ENCODE measurements at regions not wholly inside any gene's neighbourhood (a gene's known extent, or its start where the extent isn't known, plus 50 kb on each side); places are given as distances from the start of the nearest gene placed in this dataset.
"Not testable (repeated sequence)": the region's sequence is repeated elsewhere in the genome, so short reads cannot be mapped to it uniquely, and the experiment has no call there.

DNA sequence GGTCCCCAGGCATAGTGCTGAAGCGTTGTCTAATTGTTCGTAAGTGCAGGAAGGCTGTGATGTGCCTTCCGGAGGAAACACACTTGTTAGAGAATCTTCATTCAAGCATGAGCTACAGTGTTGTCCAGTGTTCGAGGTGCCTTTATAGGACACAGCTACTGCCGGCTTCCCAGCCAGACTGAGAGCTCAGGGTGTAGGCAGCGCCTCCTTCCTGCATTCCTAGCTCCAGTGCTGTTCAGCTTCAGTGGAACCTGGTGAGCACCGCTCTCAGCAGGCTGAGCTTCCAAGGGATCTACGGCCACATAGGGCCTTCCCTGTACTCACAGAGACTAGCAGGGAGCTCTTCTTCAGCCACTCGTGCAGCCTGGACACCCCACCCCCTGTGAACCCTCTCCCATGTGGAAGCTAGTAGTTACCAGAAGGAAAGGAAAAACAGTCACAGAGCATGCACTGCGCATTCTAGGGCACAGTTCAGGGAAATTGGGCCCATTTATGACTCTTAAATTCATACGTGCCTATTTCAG is 87.9 kb upstream of the UXS1 start:
- H3K27ac ChIP-seq (ENCODE audit: low read depth in 2 of 2, low read length in 2 of 2); H3K9ac ChIP-seq (ENCODE audit: low read depth in 1 of 2, low read length in 2 of 2); H3K27me3 ChIP-seq (ENCODE audit: control insufficient read depth in 2 of 2, insufficient read depth in 2 of 2, low read length in 2 of 2); H3K4me3 ChIP-seq (ENCODE audit: low read length in 2 of 2); H3K9me3 ChIP-seq (ENCODE audit: control insufficient read depth in 2 of 2, low read length in 2 of 2); H3K4me1 ChIP-seq (ENCODE audit: control insufficient read depth in 2 of 2, insufficient read depth in 2 of 2, low read length in 2 of 2); H3K36me3 ChIP-seq (ENCODE audit: control insufficient read depth in 2 of 2, insufficient read depth in 2 of 2, low read length in 2 of 2): not testable (repeated sequence)

DNA sequence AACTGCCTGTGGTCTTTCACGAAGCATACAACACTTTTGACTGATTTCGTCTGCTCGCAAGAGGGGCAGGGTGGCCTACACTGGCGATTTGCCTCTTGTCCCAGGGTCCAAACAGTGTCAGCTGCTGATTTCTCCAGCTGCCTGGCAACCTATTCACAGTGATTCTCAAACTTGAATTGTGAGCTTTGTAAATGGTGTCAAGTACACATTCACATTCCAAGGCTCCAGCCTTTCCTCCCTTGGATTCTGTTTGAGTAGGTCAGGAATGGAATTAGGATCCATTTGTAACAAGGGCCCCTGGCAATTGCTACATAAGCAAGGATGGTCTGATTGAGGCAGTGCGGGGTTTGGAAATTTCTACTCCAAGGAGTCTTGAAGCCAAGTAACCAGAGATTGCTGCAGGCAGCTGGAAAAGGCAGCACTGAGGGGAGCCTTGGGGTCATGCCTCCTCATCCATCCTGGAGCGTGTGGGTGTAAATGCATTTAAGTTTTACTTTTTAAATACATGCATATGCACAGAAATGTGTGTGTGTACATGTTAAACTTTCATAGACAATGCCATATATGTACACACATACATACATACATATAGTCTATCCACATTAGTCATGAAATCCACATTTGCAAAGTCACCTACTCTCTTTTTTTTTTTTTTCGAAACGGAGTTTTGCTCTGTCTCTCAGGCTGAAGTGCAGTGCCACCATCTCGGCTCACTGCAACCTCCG is 86.8 kb upstream of the UXS1 start:
- H3K4me3 ChIP-seq (ENCODE audit: low read length in 2 of 2): no peak overlapping the region
- H3K9ac ChIP-seq (ENCODE audit: low read depth in 1 of 2, low read length in 2 of 2): no peak overlapping the region
- no peaks in the 10 kb centered on the region for H3K27me3 ChIP-seq (ENCODE audit: control insufficient read depth in 2 of 2, insufficient read depth in 2 of 2, low read length in 2 of 2)
- no peaks in the 10 kb centered on the region for H3K9me3 ChIP-seq (ENCODE audit: control insufficient read depth in 2 of 2, low read length in 2 of 2)
- no peaks in the 10 kb centered on the region for H3K36me3 ChIP-seq (ENCODE audit: control insufficient read depth in 2 of 2, insufficient read depth in 2 of 2, low read length in 2 of 2)
- no peak overlapping the region for H3K27ac ChIP-seq (ENCODE audit: low read depth in 2 of 2, low read length in 2 of 2)
- no peaks in the 10 kb centered on the region for H3K4me1 ChIP-seq (ENCODE audit: control insufficient read depth in 2 of 2, insufficient read depth in 2 of 2, low read length in 2 of 2)

DNA sequence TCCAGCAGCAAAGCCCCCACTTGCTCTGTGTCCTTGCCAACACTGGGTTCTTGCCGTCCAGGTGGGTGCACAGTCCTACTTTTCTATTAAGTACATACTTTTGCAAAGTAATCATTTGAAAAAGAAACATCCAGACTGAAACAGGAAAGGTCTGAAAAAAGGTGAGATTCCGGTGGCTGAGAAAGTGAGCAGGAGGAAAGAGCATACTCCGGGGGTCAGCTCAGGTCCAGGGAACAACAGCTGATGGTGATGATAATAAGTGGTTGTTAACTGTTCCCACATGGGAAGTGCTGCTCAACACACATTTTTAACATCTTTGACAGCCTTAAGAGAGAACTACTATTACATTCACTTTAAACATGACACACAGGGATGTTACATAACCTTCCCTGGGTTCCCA is 86.1 kb upstream of the UXS1 start:
- Histone ChIP-seq H3K4me3 (ENCODE audit: low read length in 2 of 2) (no peak overlapping the region), H3K9ac (ENCODE audit: low read depth in 1 of 2, low read length in 2 of 2) (no peak overlapping the region), H3K4me1 (ENCODE audit: control insufficient read depth in 2 of 2, insufficient read depth in 2 of 2, low read length in 2 of 2) (no peaks in the 10 kb centered on the region), H3K27me3 (ENCODE audit: control insufficient read depth in 2 of 2, insufficient read depth in 2 of 2, low read length in 2 of 2) (no peaks in the 10 kb centered on the region), H3K9me3 (ENCODE audit: control insufficient read depth in 2 of 2, low read length in 2 of 2) (no peaks in the 10 kb centered on the region), H3K27ac (ENCODE audit: low read depth in 2 of 2, low read length in 2 of 2) (no peak overlapping the region), H3K36me3 (ENCODE audit: control insufficient read depth in 2 of 2, insufficient read depth in 2 of 2, low read length in 2 of 2) (no peaks in the 10 kb centered on the region)

DNA sequence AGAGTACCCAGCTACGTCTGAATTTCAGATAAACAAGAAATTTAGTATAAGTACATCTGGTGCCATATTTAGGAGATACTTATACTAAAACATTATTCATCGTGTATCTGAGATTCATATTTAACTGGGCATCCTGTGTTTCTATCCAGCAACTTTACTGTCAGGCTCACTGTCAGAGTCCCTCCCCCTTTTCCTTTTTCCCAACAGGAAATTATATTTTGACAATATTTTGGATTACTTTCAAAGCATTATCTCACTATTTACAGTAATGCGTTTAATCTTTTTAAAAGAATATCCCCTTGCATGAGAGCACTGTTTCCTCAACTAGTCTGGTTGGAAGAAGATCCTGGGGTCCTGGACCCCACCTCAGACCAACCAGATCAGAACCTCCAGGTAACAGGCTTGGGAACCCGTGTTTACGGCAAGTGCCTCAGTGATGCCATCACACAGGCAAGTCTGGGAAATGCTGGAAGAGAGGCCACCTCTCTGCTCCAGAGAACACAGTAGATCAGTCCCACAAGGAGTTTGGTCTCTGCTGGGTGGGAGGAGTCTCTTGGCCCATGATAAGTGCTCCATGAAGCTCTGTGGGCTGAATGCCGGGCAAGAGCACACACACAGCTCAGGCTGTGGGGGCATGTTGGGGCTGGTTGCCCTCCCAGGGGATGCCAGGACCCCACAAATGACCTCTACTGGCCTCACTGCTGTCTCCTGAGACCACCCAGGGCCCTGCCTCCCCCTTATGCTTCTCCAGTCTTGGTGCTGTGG is 84.2 kb upstream of the UXS1 start:
- Histone ChIP-seq H3K27me3 (ENCODE audit: control insufficient read depth in 2 of 2, insufficient read depth in 2 of 2, low read length in 2 of 2) (no peaks in the 10 kb centered on the region), H3K4me3 (ENCODE audit: low read length in 2 of 2) (no peak overlapping the region), H3K27ac (ENCODE audit: low read depth in 2 of 2, low read length in 2 of 2) (no peak overlapping the region), H3K36me3 (ENCODE audit: control insufficient read depth in 2 of 2, insufficient read depth in 2 of 2, low read length in 2 of 2) (no peaks in the 10 kb centered on the region), H3K9me3 (ENCODE audit: control insufficient read depth in 2 of 2, low read length in 2 of 2) (no peaks in the 10 kb centered on the region), H3K4me1 (ENCODE audit: control insufficient read depth in 2 of 2, insufficient read depth in 2 of 2, low read length in 2 of 2) (no peaks in the 10 kb centered on the region), H3K9ac (ENCODE audit: low read depth in 1 of 2, low read length in 2 of 2) (no peak overlapping the region)

DNA sequence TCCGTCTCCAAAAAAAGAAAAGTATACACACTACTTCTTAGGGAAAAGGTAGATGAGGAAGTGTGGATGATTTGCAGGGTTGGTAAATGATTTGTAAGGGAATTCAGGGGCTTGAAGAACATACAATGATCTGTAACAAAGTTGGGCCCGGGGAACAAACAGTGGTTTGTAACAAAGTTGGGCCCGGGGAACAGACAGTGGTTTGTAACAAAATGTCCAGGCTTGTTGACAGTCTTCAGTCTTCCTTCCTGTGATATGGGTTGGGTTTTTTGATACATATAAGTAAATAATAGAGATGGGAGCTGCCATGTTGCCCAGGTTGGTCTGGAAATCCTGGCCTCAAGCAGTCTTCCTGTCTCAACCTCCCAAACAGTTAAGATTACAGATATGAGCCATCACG is 83.3 kb upstream of the UXS1 start:
- no peaks in the 10 kb centered on the region for H3K36me3 ChIP-seq (ENCODE audit: control insufficient read depth in 2 of 2, insufficient read depth in 2 of 2, low read length in 2 of 2)
- no peak overlapping the region for H3K27ac ChIP-seq (ENCODE audit: low read depth in 2 of 2, low read length in 2 of 2)
- no peaks in the 10 kb centered on the region for H3K27me3 ChIP-seq (ENCODE audit: control insufficient read depth in 2 of 2, insufficient read depth in 2 of 2, low read length in 2 of 2)
- no peaks in the 10 kb centered on the region for H3K9me3 ChIP-seq (ENCODE audit: control insufficient read depth in 2 of 2, low read length in 2 of 2)
- H3K9ac ChIP-seq (ENCODE audit: low read depth in 1 of 2, low read length in 2 of 2): no peak overlapping the region
- H3K4me1 ChIP-seq (ENCODE audit: control insufficient read depth in 2 of 2, insufficient read depth in 2 of 2, low read length in 2 of 2): no peaks in the 10 kb centered on the region
- H3K4me3 ChIP-seq (ENCODE audit: low read length in 2 of 2): no peak overlapping the region

DNA sequence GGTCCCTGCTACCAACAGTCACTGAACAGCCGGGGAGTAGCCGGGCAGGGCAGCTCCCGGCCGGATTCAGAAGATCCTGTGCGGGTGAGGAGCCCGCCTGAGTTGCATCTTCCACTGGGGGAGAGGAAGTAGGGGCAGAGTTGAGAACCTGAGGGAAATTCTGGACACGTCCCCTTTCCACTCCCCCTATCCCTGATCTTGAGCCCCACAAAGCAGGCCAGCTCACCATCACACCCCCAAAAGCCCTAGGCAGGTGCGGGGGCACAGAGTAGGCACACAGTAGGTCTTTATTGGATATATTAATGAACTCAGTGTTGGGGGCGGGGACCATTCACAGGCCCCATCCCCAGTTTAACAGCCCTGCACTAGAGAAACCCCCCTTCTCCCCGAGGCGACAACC is 81.9 kb upstream of the UXS1 start:
- H3K4me1 ChIP-seq (ENCODE audit: control insufficient read depth in 2 of 2, insufficient read depth in 2 of 2, low read length in 2 of 2): no peaks in the 10 kb centered on the region
- no peak overlapping the region for H3K4me3 ChIP-seq (ENCODE audit: low read length in 2 of 2)
- H3K27me3 ChIP-seq (ENCODE audit: control insufficient read depth in 2 of 2, insufficient read depth in 2 of 2, low read length in 2 of 2): no peaks in the 10 kb centered on the region
- no peak overlapping the region for H3K27ac ChIP-seq (ENCODE audit: low read depth in 2 of 2, low read length in 2 of 2)
- no peaks in the 10 kb centered on the region for H3K36me3 ChIP-seq (ENCODE audit: control insufficient read depth in 2 of 2, insufficient read depth in 2 of 2, low read length in 2 of 2)
- H3K9me3 ChIP-seq (ENCODE audit: control insufficient read depth in 2 of 2, low read length in 2 of 2): no peaks in the 10 kb centered on the region
- H3K9ac ChIP-seq (ENCODE audit: low read depth in 1 of 2, low read length in 2 of 2): no peak overlapping the region

DNA sequence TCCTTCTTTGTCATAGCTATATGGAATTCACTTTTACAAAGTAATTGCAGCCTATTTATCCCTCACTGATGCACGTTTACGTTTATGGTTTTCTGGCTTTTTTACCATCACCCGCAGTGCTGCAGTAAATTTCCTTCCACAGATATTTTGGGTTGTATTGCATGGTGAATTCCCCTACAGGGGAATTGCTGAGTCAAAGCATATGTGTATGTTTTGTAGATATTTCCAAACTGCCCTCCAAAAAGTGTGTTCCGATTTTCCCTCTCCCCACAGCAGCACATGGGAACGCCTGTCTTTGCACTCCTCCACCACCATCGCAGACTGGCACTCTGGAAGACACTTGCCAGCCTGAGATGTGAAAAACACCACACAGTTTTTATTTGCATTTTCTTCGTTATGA is 80.6 kb upstream of the UXS1 start:
- H3K27me3 ChIP-seq (ENCODE audit: control insufficient read depth in 2 of 2, insufficient read depth in 2 of 2, low read length in 2 of 2): no peaks in the 10 kb centered on the region
- no peak overlapping the region for H3K4me3 ChIP-seq (ENCODE audit: low read length in 2 of 2)
- H3K9me3 ChIP-seq (ENCODE audit: control insufficient read depth in 2 of 2, low read length in 2 of 2): no peaks in the 10 kb centered on the region
- no peak overlapping the region for H3K9ac ChIP-seq (ENCODE audit: low read depth in 1 of 2, low read length in 2 of 2)
- peaks cover 0 to 7% of the 10 kb centered on the region in 2 donors for H3K4me1 ChIP-seq (ENCODE audit: control insufficient read depth in 2 of 2, insufficient read depth in 2 of 2, low read length in 2 of 2)
- H3K36me3 ChIP-seq (ENCODE audit: control insufficient read depth in 2 of 2, insufficient read depth in 2 of 2, low read length in 2 of 2): no peaks in the 10 kb centered on the region
- no peak overlapping the region for H3K27ac ChIP-seq (ENCODE audit: low read depth in 2 of 2, low read length in 2 of 2)

DNA sequence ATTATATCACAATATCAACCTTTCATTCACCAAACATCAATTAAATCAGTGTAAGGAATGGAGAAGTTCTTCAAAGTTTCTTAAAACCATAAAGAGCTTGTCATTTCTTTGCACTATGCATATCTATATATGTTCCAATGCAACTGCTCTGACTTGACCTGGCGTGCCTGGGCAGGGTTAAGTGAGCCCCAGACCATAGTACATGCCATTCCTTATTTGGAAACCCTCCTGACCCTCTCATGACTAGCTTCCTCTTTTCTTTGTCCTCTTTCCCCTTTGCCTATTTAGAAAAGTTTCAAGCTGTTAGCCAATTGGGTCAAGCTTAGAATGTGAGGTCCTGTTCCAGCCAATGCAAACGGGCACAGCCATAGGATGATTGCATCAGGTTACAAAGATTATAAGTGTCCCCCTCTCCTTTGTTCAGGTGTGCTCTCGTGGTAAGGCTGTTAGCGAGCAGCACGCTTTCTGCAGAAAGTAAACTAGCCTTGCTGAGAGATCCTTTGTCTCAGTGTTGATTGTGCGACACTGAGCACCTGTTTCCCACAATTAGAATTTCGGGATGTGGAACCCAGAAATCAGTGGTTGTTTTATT is 78.2 kb upstream of the UXS1 start:
- Histone ChIP-seq H3K4me1 (ENCODE audit: control insufficient read depth in 2 of 2, insufficient read depth in 2 of 2, low read length in 2 of 2) (peaks cover 0 to 7% of the 10 kb centered on the region in 2 donors), H3K27ac (ENCODE audit: low read depth in 2 of 2, low read length in 2 of 2) (no peak overlapping the region), H3K36me3 (ENCODE audit: control insufficient read depth in 2 of 2, insufficient read depth in 2 of 2, low read length in 2 of 2) (no peaks in the 10 kb centered on the region), H3K9ac (ENCODE audit: low read depth in 1 of 2, low read length in 2 of 2) (no peak overlapping the region), H3K27me3 (ENCODE audit: control insufficient read depth in 2 of 2, insufficient read depth in 2 of 2, low read length in 2 of 2) (no peaks in the 10 kb centered on the region), H3K4me3 (ENCODE audit: low read length in 2 of 2) (no peak overlapping the region), H3K9me3 (ENCODE audit: control insufficient read depth in 2 of 2, low read length in 2 of 2) (no peaks in the 10 kb centered on the region)

DNA sequence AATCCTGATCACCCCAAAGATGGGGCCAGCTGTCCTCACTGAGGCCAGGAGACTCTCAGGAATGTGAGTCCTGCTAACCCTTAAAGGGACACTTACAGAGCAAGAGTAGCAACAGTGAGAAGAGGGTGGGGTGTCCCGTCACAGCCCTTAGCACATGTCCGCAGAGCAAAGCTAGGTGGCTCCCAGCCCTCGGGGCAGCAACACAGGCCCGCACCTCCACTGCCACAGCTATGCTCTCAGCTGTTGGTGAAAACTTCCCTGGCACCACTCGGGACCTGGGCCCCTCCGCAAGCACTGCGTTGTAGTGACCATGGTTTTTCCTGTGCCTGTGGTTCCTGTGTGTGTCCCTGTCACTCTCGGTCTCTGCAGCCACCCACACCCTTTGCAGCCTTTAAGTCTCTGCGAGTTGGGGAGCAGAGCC is 76.4 kb upstream of the UXS1 start:
- peak overlapping the region in 1 of 2 donors; percentile 45 for H3K9ac ChIP-seq (ENCODE audit: low read depth in 1 of 2, low read length in 2 of 2)
- peak overlapping the region; percentile 63 to 67 for H3K4me3 ChIP-seq (ENCODE audit: low read length in 2 of 2)
- H3K36me3 ChIP-seq (ENCODE audit: control insufficient read depth in 2 of 2, insufficient read depth in 2 of 2, low read length in 2 of 2): no peaks in the 10 kb centered on the region
- H3K9me3 ChIP-seq (ENCODE audit: control insufficient read depth in 2 of 2, low read length in 2 of 2): no peaks in the 10 kb centered on the region
- peaks cover 0 to 7% of the 10 kb centered on the region in 2 donors for H3K4me1 ChIP-seq (ENCODE audit: control insufficient read depth in 2 of 2, insufficient read depth in 2 of 2, low read length in 2 of 2)
- no peak overlapping the region for H3K27ac ChIP-seq (ENCODE audit: low read depth in 2 of 2, low read length in 2 of 2)
- H3K27me3 ChIP-seq (ENCODE audit: control insufficient read depth in 2 of 2, insufficient read depth in 2 of 2, low read length in 2 of 2): no peaks in the 10 kb centered on the region

All from mucosa of rectum (tissue), 2 donors.